IPS-18a (cell line): ENCODE measurements at regions not wholly inside any gene's neighbourhood (a gene's known extent, or its start where the extent isn't known, plus 50 kb on each side); places are given as distances from the start of the nearest gene placed in this dataset.

ENCODE experiments used
- H3K27ac ChIP-seq: one replicate; pipeline ENCODE4 v1.5.1; 2013; ENCODE audit warnings: low read length
- H3K27me3 ChIP-seq: one replicate; pipeline ENCODE4 v1.6.1; 2013; ENCODE audit warnings: mild to moderate bottlenecking, low read length; ENCODE audit not compliant: control insufficient read depth, insufficient read depth
- H3K36me3 ChIP-seq: one replicate; pipeline ENCODE4 v1.6.1; 2013; ENCODE audit warnings: low read depth, low read length; ENCODE audit not compliant: control insufficient read depth
- H3K4me1 ChIP-seq: one replicate; pipeline ENCODE4 v1.6.1; 2013; ENCODE audit warnings: low read depth, low read length; ENCODE audit not compliant: control insufficient read depth
- H3K4me3 ChIP-seq: one replicate; pipeline ENCODE4 v1.5.1; 2013; ENCODE audit warnings: low read length
- H3K9ac ChIP-seq: one replicate; pipeline ENCODE4 v1.6.1; 2013; ENCODE audit warnings: mild to moderate bottlenecking, low read length, moderate library complexity
- H3K9me3 ChIP-seq: one replicate; pipeline ENCODE4 v1.6.1; 2013; ENCODE audit warnings: low read depth, low read length; ENCODE audit not compliant: control insufficient read depth

DNA sequence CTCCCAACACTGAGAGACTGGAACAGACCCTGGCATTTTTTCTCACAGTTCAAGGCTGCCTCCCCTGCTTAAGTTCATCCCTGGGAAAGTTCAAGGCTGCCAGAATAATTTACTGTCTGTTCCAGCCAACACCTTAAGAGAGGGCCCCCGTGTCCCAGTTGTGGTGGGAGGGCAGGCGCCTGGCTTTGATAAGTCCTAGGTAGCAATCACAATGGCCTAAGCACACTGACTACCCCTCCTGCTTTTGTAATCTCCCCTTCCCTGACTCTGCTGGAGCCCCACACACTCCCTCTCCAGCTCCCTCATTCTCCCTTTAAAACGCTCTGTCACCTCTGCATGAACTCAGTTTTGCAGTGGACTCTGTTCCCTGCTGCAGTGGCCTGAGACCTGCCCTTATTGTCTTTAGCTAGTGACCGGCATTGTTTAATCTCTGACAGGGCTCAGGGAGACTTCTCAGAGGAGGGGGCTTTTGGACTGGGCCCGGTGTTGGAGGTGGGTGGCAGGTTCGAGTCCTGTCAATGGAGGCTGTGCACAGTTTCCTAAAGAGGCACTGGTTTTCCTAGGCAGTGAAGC is 507.2 kb downstream of the TBC1D22A start:
- no peak overlapping the region for H3K27ac ChIP-seq
- H3K36me3 ChIP-seq, result no peaks in the 10 kb centered on the region
- H3K27me3 ChIP-seq, result no peaks in the 10 kb centered on the region
- H3K9ac ChIP-seq, result no peak overlapping the region
- peaks cover 63% of the 10 kb centered on the region for H3K9me3 ChIP-seq
- H3K4me1 ChIP-seq, result no peaks in the 10 kb centered on the region
- no peak overlapping the region for H3K4me3 ChIP-seq

DNA sequence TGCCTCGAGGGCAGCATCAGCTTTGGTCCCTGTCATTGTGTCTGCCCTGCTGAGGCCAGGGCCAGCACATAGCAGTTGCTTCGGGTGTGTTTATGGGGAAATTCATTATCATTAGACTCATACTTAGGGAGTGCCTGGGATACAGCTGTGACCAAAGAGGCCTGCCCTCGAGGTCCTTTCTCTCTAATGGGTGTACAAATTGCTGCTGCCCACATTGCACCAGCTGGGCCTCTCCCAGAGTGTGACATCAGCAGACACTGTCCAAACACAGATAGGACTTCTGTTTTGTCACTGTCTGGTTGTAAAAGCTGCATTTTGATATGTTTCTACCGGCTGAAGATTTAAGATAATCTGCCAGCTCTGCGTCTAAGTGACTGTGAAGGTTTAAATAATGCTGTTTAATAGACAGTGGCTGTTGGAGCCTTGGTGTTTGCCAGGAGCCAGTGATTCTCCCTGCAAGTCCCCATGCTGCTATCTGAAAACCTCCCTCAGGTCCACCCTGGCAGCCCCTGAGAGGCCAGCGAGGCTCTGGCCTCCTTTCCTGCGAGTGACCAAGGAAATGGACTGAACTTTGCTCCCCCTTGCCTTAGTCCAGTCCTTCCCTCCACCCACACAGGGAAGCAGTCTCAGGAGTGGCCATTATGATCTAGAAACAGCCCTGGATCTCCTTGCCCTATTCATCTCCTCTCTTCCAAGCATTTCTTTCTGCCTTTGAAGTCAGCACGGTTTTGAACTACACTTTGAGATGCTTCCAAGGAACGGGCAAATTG is 505.2 kb downstream of the TBC1D22A start:
- Histone ChIP-seq H3K27ac (no peak overlapping the region), H3K4me1 (no peaks in the 10 kb centered on the region), H3K4me3 (no peak overlapping the region), H3K27me3 (no peaks in the 10 kb centered on the region), H3K9me3 (peaks cover 66% of the 10 kb centered on the region), H3K36me3 (no peaks in the 10 kb centered on the region), H3K9ac (no peak overlapping the region)

DNA sequence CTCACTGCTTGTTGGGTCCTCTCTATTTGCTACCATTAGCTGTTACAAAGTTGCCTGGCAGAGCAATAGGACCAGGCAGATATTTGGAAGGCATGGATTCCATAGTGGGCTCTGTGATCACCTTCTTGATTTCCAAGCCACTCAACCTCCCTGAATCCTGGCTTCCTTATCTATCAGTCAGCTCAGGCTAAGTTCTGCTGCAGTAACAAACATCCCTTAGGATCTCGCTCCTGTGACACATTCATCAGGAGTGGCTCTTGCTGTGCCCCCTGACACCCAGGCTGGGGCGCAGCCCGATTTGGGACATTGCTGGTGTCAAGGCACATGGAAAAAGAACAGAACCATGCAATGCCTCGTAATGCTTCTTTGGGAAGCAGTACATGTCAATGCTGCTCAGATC is 503.9 kb downstream of the TBC1D22A start:
- Histone ChIP-seq H3K9me3 (peaks cover 66% of the 10 kb centered on the region), H3K27me3 (no peaks in the 10 kb centered on the region)

DNA sequence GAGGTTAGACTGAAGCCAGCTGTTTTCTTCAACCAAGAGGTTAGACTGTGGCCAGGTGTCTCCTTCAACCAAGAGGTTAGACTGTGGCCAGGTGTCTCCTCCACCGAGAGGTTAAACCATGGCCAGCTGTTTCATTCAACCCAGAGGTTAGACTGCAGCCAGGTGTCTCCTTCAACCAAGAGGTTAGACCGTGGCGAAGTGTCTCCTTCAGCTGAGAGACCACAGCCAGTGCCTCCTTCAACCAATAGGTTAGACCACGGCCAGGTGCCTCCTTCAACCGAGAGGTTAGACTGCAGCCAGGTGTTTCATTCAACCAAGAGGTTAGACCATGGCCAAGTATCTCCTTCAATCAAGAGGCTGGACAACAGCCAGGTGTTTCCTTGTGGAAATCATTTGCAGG is 498.1 kb downstream of the TBC1D22A start:
- H3K9ac ChIP-seq, result no peak overlapping the region
- no peaks in the 10 kb centered on the region for H3K4me1 ChIP-seq
- H3K27me3 ChIP-seq, result no peaks in the 10 kb centered on the region
- H3K27ac ChIP-seq, result no peak overlapping the region
- H3K4me3 ChIP-seq, result no peak overlapping the region
- peaks cover 59% of the 10 kb centered on the region for H3K9me3 ChIP-seq
- H3K36me3 ChIP-seq, result no peaks in the 10 kb centered on the region

More for the DNA sequence above, 503.9 kb downstream of the TBC1D22A start:
- Histone ChIP-seq H3K9ac (no peak overlapping the region), H3K27ac (no peak overlapping the region), H3K4me1 (no peaks in the 10 kb centered on the region), H3K4me3 (no peak overlapping the region), H3K36me3 (no peaks in the 10 kb centered on the region)

DNA sequence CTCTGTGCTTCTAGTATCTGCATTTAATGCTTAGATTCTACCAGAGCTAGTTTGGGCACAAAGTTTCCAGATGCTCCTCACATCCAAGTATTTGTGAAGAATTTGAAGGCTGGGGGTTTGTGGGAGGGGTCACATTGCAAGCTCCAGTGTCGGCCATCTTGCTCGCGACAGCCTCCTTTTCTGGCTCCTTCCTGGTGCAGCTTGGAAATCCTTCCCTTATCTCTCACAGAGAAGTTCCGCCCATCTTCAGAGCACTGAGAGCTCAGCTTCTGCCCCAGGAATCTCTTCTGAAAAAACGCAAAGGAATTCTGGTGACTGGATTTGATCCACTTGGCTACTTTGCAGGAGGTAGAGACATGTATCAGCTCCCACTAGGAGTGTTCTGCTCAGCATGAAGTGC is 497.5 kb downstream of the TBC1D22A start:
- peaks cover 59% of the 10 kb centered on the region for H3K9me3 ChIP-seq
- H3K9ac ChIP-seq, result no peak overlapping the region
- H3K4me3 ChIP-seq, result no peak overlapping the region
- no peak overlapping the region for H3K27ac ChIP-seq
- H3K36me3 ChIP-seq, result no peaks in the 10 kb centered on the region
- H3K27me3 ChIP-seq, result no peaks in the 10 kb centered on the region
- H3K4me1 ChIP-seq, result no peaks in the 10 kb centered on the region

DNA sequence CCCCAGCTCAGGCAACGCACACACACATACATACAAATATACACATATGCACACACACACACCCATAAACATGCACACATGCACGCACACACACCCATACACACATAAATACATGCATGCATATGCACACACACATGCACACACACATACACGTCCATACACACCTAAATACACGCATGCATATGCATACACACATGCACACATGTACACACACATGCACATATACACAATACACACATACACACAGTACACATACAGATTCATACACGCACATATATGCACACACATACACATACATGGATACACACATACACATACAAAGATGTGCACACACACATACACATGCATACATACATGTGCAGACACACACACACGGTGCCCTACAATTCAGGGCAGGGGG is 496.6 kb downstream of the TBC1D22A start:
- H3K9ac ChIP-seq, result no peak overlapping the region
- H3K4me1 ChIP-seq, result no peaks in the 10 kb centered on the region
- peaks cover 54% of the 10 kb centered on the region for H3K9me3 ChIP-seq
- no peak overlapping the region for H3K27ac ChIP-seq
- H3K36me3 ChIP-seq, result no peaks in the 10 kb centered on the region
- H3K4me3 ChIP-seq, result no peak overlapping the region
- H3K27me3 ChIP-seq, result no peaks in the 10 kb centered on the region

DNA sequence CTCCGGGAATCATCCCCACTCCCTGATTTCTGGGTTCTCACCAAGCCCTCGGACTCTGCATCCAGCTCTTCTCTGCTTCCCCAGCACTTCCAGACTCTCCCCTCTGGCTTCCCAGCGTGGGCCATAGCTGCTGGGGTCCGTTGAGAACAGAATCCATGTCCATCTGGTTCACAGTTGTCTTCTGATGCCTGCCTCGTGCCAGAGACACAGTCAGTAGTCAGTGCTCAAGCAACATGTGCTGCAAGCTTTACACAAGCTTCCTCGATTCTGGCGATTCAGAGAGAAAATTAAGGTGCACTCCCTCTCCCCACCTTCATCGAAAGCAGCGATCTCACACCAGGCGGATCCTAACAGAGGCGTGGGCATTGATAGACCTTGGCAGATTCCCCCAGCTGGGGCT is 495.5 kb downstream of the TBC1D22A start:
- Histone ChIP-seq H3K27me3 (no peaks in the 10 kb centered on the region), H3K4me1 (no peaks in the 10 kb centered on the region), H3K4me3 (no peak overlapping the region), H3K9ac (no peak overlapping the region), H3K36me3 (no peaks in the 10 kb centered on the region), H3K9me3 (peaks cover 51% of the 10 kb centered on the region), H3K27ac (no peak overlapping the region)

DNA sequence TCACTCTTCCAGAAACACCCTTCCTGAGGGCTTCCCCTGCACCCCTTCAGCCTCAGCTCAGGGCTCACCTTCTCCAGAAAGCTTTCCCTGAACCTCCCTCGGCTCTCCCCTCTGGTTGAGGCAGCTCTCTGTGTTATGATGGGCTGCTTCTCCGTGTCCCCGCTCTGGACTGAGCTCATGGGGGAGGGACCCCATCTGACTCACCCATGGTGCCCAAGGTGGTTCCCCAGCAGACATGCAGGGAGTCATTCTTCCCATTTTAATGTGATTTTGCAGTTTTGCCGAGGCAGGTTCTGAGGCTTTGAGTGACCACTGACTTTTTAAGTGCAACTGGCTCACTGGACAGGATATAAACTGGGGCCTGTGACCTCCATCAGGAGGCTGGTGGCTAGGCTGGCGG is 495.1 kb downstream of the TBC1D22A start:
- H3K9me3 ChIP-seq, result peaks cover 51% of the 10 kb centered on the region

DNA sequence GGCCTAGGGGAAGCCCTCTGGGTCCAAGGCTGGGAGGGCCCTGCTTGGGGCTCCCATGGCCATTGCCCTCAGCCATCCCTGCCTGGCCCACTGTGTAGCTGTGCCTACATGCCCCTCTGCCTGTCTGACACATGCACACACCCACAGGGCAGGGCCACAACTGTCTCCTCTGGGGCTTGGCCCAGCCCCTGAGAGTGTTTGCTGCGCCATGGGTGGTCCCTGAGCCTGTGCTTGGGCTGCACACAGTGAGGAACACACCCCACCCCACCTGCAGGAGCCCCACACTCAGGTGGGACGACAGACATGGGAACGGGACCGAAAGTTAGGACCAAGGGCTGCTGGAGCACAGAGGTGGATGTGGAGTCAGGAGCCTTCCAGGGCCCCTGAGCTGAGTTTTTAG is 489.5 kb downstream of the TBC1D22A start:
- Histone ChIP-seq H3K4me1 (no peaks in the 10 kb centered on the region), H3K4me3 (no peak overlapping the region), H3K9me3 (peaks cover 58% of the 10 kb centered on the region), H3K36me3 (no peaks in the 10 kb centered on the region), H3K27me3 (no peaks in the 10 kb centered on the region), H3K9ac (no peak overlapping the region), H3K27ac (no peak overlapping the region)

More for the DNA sequence above, 495.1 kb downstream of the TBC1D22A start:
- no peak overlapping the region for H3K4me3 ChIP-seq
- no peaks in the 10 kb centered on the region for H3K27me3 ChIP-seq
- no peaks in the 10 kb centered on the region for H3K36me3 ChIP-seq
- no peak overlapping the region for H3K27ac ChIP-seq
- H3K4me1 ChIP-seq, result no peaks in the 10 kb centered on the region
- H3K9ac ChIP-seq, result no peak overlapping the region

DNA sequence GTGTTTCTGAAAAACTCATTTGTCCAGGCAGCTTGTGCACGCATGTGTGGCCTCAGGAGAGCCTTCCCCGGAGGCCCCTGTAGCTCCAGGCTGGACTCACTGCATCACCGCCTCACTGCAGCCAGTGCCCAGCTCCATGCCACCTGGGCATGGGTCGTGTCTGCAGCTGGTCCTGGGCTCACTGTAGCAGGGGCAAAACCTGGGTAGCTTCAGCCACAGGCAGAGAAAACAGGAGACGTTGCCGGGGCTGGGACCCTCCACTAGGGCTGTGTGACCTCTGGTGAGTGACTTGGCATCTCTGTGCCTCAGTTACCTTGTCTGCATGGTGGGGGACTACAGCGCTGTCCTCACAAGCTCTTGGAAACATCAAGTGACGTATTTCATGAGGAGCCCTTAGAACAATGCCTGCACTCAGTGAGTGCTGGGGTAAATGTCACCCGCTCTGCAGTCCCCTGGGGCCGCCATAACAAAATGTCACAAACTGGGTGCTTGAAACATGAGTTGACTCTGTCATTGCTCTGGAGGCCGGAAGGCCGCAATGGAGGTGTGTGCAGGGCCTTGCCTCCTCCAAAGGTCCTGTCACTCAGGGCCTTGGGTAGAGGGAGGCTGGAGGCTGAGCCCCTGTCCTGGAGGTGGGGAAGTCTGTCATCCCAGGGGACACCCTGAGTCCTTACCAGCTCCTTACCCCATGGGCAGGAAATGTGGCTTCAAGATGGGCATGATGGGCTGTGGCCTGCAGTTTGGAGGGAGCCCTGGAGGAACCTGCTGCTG is 488.7 kb downstream of the TBC1D22A start:
- no peaks in the 10 kb centered on the region for H3K36me3 ChIP-seq
- H3K27me3 ChIP-seq, result no peaks in the 10 kb centered on the region
- H3K4me3 ChIP-seq, result no peak overlapping the region
- H3K9ac ChIP-seq, result no peak overlapping the region
- no peak overlapping the region for H3K27ac ChIP-seq
- H3K9me3 ChIP-seq, result peaks cover 59% of the 10 kb centered on the region
- H3K4me1 ChIP-seq, result no peaks in the 10 kb centered on the region

DNA sequence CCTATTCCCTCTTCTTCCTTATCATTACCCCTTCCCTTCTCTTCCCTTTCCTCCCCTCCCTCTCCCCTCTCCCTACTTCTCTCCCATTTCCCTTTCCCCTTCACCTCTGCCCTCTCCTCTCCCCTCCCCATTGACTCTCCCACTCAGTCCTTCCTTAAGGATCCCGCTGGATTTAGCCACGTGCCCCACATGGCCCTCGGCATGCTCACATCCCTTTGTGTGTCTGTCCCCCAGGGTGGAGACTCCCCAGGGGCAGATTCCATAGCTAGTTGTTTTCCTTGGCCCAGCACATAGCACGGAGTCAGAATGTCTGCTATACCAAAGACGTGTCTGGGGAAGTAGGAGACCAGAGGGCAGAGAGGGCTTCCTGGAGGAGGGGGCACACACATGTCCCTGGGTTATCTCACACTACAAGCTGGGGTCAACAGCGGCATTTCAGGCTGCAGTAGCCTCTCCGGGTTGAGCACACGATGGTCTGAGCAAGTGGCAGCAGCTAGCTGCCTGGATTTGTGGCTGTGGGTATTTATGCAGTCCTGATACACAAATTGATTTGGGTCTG is 487.0 kb downstream of the TBC1D22A start:
- no peak overlapping the region for H3K4me3 ChIP-seq
- no peak overlapping the region for H3K9ac ChIP-seq
- H3K27ac ChIP-seq, result no peak overlapping the region
- no peaks in the 10 kb centered on the region for H3K36me3 ChIP-seq
- peaks cover 67% of the 10 kb centered on the region for H3K9me3 ChIP-seq
- no peaks in the 10 kb centered on the region for H3K27me3 ChIP-seq
- H3K4me1 ChIP-seq, result no peaks in the 10 kb centered on the region
